ENCODE measurements at regions not wholly inside any gene's neighbourhood (a gene's known extent, or its start where the extent isn't known, plus 50 kb on each side); places are given as distances from the start of the nearest gene placed in this dataset.

GRCh38 chr1:240030236-240030635, 61.4 kb upstream of the FMN2 start:
- Histone ChIP-seq H3K4me3 (replicated peaks; ENCODE audit: low read depth, low read length) (no peak overlapping the region), H3K27me3 (replicated peaks; ENCODE audit: control insufficient read depth, insufficient read depth, low read length) (no peaks in the 10 kb centered on the region), H3K36me3 (ENCODE audit: control insufficient read depth, insufficient read depth, low read length) (no peaks in the 10 kb centered on the region)
- DNase-seq (ENCODE audit: extremely low read depth, insufficient read length), result no peak
- no peak for TF ChIP-seq CTCF (IDR thresholded peaks at IDR 0.05; ENCODE audit: insufficient read depth, low read length, poor library complexity, severe bottlenecking)

GRCh38 chr1:240031009-240031408, 60.7 kb upstream of the FMN2 start:
- TF ChIP-seq CTCF (IDR thresholded peaks at IDR 0.05; ENCODE audit: insufficient read depth, low read length, poor library complexity, severe bottlenecking), result no peak
- no peaks in the 10 kb centered on the region for H3K27me3 ChIP-seq (replicated peaks; ENCODE audit: control insufficient read depth, insufficient read depth, low read length)
- no peak for DNase-seq (ENCODE audit: extremely low read depth, insufficient read length)
- no peaks in the 10 kb centered on the region for H3K36me3 ChIP-seq (ENCODE audit: control insufficient read depth, insufficient read depth, low read length)
- no peak overlapping the region for H3K4me3 ChIP-seq (replicated peaks; ENCODE audit: low read depth, low read length)

- TF ChIP-seq CTCF (IDR thresholded peaks at IDR 0.05; ENCODE audit: insufficient read depth, low read length, poor library complexity, severe bottlenecking), result no peak
- no peak for DNase-seq (ENCODE audit: extremely low read depth, insufficient read length)
- Histone ChIP-seq H3K4me3 (replicated peaks; ENCODE audit: low read depth, low read length) (no peak overlapping the region), H3K36me3 (ENCODE audit: control insufficient read depth, insufficient read depth, low read length) (no peaks in the 10 kb centered on the region), H3K27me3 (replicated peaks; ENCODE audit: control insufficient read depth, insufficient read depth, low read length) (no peaks in the 10 kb centered on the region)
Observed at GRCh38 chr1:240031414-240031813, 60.3 kb upstream of the FMN2 start.

- DNase-seq (ENCODE audit: extremely low read depth, insufficient read length), result no peak
- no peak for TF ChIP-seq CTCF (IDR thresholded peaks at IDR 0.05; ENCODE audit: insufficient read depth, low read length, poor library complexity, severe bottlenecking)
- Histone ChIP-seq H3K36me3 (ENCODE audit: control insufficient read depth, insufficient read depth, low read length) (no peaks in the 10 kb centered on the region), H3K4me3 (replicated peaks; ENCODE audit: low read depth, low read length) (no peak overlapping the region), H3K27me3 (replicated peaks; ENCODE audit: control insufficient read depth, insufficient read depth, low read length) (no peaks in the 10 kb centered on the region)
Observed at GRCh38 chr1:240033406-240033805, 58.3 kb upstream of the FMN2 start.

- DNase-seq (ENCODE audit: extremely low read depth, insufficient read length), result no peak
- Histone ChIP-seq H3K4me3 (replicated peaks; ENCODE audit: low read depth, low read length) (no peak overlapping the region), H3K27me3 (replicated peaks; ENCODE audit: control insufficient read depth, insufficient read depth, low read length) (no peaks in the 10 kb centered on the region), H3K36me3 (ENCODE audit: control insufficient read depth, insufficient read depth, low read length) (no peaks in the 10 kb centered on the region)
- no peak for TF ChIP-seq CTCF (IDR thresholded peaks at IDR 0.05; ENCODE audit: insufficient read depth, low read length, poor library complexity, severe bottlenecking)
Observed at GRCh38 chr1:240036526-240036925, 55.2 kb upstream of the FMN2 start.
